ENCODE measurements at regions not wholly inside any gene's neighbourhood (a gene's known extent, or its start where the extent isn't known, plus 50 kb on each side); places are given as distances from the start of the nearest gene placed in this dataset.

DNA sequence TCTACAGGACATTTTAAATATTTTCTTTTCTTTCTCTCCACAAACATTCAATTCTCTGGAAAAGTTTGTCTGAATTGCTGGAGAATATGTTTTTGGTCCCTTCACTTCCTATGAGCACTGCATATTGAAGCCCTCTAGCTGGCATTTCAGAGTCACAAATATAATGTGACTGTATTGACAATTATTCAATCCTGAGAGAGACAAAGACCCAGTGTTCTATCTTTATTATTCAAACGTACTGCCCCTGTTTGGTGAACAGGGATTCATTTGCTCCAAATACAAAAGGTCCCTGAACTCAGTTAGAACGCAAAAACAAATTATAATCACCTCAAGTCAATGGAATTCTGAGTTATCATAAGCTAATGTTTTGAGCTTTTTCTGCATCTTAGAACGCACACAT, 173.1 kb upstream of the CDIN1 start (continued):
- TF ChIP-seq, protein P1, sequence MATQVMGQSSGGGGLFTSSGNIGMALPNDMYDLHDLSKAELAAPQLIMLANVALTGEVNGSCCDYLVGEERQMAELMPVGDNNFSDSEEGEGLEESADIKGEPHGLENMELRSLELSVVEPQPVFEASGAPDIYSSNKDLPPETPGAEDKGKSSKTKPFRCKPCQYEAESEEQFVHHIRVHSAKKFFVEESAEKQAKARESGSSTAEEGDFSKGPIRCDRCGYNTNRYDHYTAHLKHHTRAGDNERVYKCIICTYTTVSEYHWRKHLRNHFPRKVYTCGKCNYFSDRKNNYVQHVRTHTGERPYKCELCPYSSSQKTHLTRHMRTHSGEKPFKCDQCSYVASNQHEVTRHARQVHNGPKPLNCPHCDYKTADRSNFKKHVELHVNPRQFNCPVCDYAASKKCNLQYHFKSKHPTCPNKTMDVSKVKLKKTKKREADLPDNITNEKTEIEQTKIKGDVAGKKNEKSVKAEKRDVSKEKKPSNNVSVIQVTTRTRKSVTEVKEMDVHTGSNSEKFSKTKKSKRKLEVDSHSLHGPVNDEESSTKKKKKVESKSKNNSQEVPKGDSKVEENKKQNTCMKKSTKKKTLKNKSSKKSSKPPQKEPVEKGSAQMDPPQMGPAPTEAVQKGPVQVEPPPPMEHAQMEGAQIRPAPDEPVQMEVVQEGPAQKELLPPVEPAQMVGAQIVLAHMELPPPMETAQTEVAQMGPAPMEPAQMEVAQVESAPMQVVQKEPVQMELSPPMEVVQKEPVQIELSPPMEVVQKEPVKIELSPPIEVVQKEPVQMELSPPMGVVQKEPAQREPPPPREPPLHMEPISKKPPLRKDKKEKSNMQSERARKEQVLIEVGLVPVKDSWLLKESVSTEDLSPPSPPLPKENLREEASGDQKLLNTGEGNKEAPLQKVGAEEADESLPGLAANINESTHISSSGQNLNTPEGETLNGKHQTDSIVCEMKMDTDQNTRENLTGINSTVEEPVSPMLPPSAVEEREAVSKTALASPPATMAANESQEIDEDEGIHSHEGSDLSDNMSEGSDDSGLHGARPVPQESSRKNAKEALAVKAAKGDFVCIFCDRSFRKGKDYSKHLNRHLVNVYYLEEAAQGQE (IDR thresholded peaks at IDR 0.05; ENCODE audit: low read depth) = no peak
- TF ChIP-seq, protein P2, sequence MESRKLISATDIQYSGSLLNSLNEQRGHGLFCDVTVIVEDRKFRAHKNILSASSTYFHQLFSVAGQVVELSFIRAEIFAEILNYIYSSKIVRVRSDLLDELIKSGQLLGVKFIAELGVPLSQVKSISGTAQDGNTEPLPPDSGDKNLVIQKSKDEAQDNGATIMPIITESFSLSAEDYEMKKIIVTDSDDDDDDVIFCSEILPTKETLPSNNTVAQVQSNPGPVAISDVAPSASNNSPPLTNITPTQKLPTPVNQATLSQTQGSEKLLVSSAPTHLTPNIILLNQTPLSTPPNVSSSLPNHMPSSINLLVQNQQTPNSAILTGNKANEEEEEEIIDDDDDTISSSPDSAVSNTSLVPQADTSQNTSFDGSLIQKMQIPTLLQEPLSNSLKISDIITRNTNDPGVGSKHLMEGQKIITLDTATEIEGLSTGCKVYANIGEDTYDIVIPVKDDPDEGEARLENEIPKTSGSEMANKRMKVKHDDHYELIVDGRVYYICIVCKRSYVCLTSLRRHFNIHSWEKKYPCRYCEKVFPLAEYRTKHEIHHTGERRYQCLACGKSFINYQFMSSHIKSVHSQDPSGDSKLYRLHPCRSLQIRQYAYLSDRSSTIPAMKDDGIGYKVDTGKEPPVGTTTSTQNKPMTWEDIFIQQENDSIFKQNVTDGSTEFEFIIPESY (IDR thresholded peaks at IDR 0.05; ENCODE audit: extremely low read depth, insufficient replicate concordance, low read length) = no peak

DNA sequence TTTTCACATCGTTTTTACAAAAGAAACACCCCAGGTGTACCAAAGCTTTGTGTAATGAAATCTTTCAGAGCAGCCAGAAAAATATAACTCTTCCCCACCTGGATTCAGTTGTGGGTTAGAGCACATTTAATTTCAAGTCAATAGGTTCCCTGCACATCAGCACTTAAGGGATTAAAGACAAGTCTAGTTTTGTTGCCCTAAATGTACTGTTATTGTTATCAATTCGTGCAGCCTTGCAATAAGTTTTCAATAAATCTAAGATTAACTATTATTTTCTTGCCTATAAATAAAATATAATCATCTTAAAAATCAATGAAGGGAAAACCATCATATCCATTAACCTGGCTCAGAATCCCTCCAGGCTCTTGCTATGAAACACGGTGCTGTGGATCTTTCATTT, 172.5 kb upstream of the CDIN1 start:
- intact Hi-C loops (cut with micrococcal nuclease) = no loop called here
- CTCF ChIA-PET = interaction anchor here (0.8 kb wide), 1 partner anchor 42 kb away, joined by 3 read pairs; no protein-coding TSS in a partner anchor

More for the DNA sequence above, 172.5 kb upstream of the CDIN1 start:
- no peaks in the 10 kb centered on the region for H3K79me2 ChIP-seq (ENCODE audit: insufficient read depth, low read length)
- no TSS peak for BruUV-seq (replicated peaks)
- no peaks in the 10 kb centered on the region for H3K27me3 ChIP-seq (ENCODE audit: insufficient read depth, low read length)
- TF ChIP-seq, protein P2 (IDR thresholded peaks at IDR 0.05; ENCODE audit: extremely low read depth, insufficient replicate concordance, low read length) = no peak
- TF ChIP-seq POLR2AphosphoS5 (IDR thresholded peaks at IDR 0.05; ENCODE audit: low read depth, low read length) (no peak), EZH2phosphoT487 (IDR thresholded peaks at IDR 0.05; ENCODE audit: borderline replicate concordance) (no peak), YY1 (IDR thresholded peaks at IDR 0.05; ENCODE audit: extremely low read depth, insufficient replicate concordance, low read depth, low read length) (no peak), TCF7L2 (IDR thresholded peaks at IDR 0.05; ENCODE audit: borderline replicate concordance, extremely low read depth, insufficient read depth, insufficient read length) (no peak), EGR1 (IDR thresholded peaks at IDR 0.05; ENCODE audit: low read depth) (no peak), POLR2A (IDR thresholded peaks at IDR 0.05; ENCODE audit: borderline replicate concordance, extremely low read depth, insufficient read depth, insufficient read length) (no peak)
- ChIA-PET POLR2A (interaction anchor here (0.8 to 2.1 kb wide), 3 partner anchors 9 to 42 kb away, joined by 3 to 5 read pairs (median 4); no protein-coding TSS in a partner anchor), RAD21 (ENCODE audit: low non-redundant PET in 1 of 2, low total read pairs in 2 of 2, uncharacterized antibody in 2 of 2, unreplicated experiment in 2 of 2) (no interaction called here)
- no peaks in the 10 kb centered on the region; a peak in 1 of 4 replicates for H3K9me3 ChIP-seq (ENCODE audit: control insufficient read depth in 1 of 2, insufficient read depth in 1 of 2, low read depth in 1 of 2, low read length in 2 of 2)
- no peak overlapping the region; the same call in 1 of the 2 replicates for H3K4me2 ChIP-seq (ENCODE audit: low read length)
- peak overlapping the region; percentile 57; the same call in 1 of the 2 replicates for H3K27ac ChIP-seq (ENCODE audit: low read depth, low read length)
- H3K9me2 ChIP-seq (ENCODE audit: insufficient read depth) = no peaks in the 10 kb centered on the region; the same call in 1 of the 2 replicates
- H3K4me3 ChIP-seq (replicated peaks in 1 of 2; ENCODE audit: low read depth in 1 of 2, low read length in 2 of 2) = no peak overlapping the region
- DNase-seq (ENCODE audit: low read depth, low spot score) (no peak), ATAC-seq (no peak)
- no peaks in the 10 kb centered on the region for H3K36me3 ChIP-seq (ENCODE audit: control insufficient read depth in 1 of 2, insufficient read depth in 2 of 2, low read length in 2 of 2)
- peaks cover 12 to 23% of the 10 kb centered on the region in 2 experiments for H3K4me1 ChIP-seq (ENCODE audit: control insufficient read depth in 1 of 2, insufficient read depth in 2 of 2, low read length in 2 of 2)
- H4K20me1 ChIP-seq (ENCODE audit: insufficient read depth) = no peaks in the 10 kb centered on the region
- no peak overlapping the region for H3K9ac ChIP-seq (ENCODE audit: low read length)
- H2AFZ ChIP-seq (ENCODE audit: low read depth, low read length, poor library complexity, severe bottlenecking) = peak overlapping the region; percentile 53

Measured in HCT116 (cell line).